NCI-H345 (cell line): ENCODE measurements at regions not wholly inside any gene's neighbourhood (a gene's known extent, or its start where the extent isn't known, plus 50 kb on each side); places are given as distances from the start of the nearest gene placed in this dataset.

ENCODE experiments used
- DNase-seq: peaks from one replicate; lab custom pipeline; 2025; lab: John Stamatoyannopoulos, UW

- no peak for DNase-seq
These were observed 199.5 kb downstream of the NXNL2 start for GRCh38 chr9:88734527-88734926.

DNA sequence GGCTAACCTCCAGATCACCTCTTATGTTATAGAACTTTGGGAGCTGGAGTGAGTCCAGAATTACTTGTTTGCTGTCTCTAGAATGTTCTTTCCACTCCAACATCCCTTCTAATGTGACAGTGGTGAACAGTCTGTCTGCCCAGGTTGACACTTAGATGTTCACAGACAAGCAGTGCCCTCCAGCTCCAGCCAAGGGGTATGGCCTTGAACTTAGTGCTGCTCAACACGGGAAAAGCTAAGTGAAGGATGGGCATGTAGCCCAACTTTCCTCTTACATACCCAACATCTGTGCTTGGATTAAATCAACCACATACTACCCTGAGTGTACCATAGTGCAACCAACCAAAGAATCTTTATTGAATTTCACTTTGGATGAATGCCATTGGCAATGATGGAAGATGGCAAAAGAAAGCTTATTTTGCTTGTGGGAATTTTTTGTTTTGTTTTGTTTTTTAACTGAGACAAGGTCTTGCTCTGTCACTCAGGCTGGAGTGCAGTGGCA, 201.2 kb downstream of the NXNL2 start:
- DNase-seq = no peak

GRCh38 chr9:88737031-88737430, 202.1 kb downstream of the NXNL2 start:
- no peak for DNase-seq

DNA sequence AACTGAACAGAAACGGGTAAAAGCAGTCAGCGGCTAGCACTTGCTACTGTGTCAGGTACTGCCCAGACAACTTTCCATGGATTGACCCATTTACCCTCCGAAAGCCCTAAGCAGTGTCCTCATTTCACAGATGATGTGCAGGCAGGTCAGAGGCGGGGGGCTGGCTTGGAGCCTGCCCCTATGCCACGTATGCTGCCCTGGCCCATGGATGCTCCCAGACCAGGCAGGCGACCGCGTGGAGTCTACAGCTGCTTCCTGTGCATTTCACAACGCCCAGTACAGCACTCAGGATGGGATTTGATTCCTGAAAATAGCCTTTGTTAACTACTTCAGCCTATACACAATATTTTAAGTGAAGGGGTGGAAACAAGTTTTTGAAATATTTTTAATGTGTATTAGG, 202.9 kb downstream of the NXNL2 start:
- DNase-seq = no peak

DNA sequence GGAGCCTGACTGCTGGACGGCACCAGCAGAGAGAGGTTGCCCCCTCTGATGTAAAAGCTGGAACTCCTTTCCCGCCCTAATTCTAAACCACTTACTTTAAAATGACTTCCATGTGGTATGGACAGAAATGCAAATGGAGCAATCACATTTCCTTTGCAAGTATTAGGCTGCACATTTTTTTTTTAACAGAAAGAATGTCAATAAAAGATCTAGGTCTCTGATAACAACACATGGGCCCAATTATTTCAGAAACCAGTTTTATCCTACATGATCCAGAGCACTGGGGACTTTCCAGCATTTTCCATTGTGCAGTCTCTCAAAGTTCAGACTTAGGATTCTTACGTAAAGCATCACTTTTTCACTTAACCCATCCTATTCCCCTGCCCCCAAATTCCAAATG, 203.7 kb downstream of the NXNL2 start:
- no peak for DNase-seq

GRCh38 chr9:88739373-88739772, 204.4 kb downstream of the NXNL2 start:
- no peak for DNase-seq

- DNase-seq = no peak
These were observed 205.9 kb downstream of the NXNL2 start for GRCh38 chr9:88740844-88741243.

- no peak for DNase-seq
These were observed 206.4 kb downstream of the NXNL2 start for GRCh38 chr9:88741335-88741734.

GRCh38 chr9:88742483-88742882, 207.5 kb downstream of the NXNL2 start:
- DNase-seq = no peak

DNA sequence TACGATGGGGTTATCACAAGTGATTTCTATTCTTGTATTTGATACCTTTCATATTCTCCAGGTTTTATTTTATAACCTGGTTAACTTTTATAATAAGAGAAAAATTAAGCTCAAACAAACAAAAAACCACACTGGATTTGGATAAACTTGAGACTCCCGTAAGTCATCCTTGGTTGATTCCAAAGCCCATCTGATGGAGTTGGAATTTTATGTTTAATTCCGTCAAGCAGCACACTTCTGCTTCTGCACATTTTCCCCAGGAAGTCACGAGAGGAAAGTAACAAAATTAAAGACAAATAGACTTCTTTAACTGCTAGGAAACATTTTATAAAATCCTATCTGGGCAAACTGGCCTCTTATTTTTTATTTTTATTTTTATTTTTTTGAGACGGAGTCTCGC, 207.9 kb downstream of the NXNL2 start:
- no peak for DNase-seq

GRCh38 chr9:88745276-88746001, 210.5 kb downstream of the NXNL2 start:
- no peak for DNase-seq

- no peak for DNase-seq
These were observed 211.2 kb downstream of the NXNL2 start for GRCh38 chr9:88746029-88746742.

DNA sequence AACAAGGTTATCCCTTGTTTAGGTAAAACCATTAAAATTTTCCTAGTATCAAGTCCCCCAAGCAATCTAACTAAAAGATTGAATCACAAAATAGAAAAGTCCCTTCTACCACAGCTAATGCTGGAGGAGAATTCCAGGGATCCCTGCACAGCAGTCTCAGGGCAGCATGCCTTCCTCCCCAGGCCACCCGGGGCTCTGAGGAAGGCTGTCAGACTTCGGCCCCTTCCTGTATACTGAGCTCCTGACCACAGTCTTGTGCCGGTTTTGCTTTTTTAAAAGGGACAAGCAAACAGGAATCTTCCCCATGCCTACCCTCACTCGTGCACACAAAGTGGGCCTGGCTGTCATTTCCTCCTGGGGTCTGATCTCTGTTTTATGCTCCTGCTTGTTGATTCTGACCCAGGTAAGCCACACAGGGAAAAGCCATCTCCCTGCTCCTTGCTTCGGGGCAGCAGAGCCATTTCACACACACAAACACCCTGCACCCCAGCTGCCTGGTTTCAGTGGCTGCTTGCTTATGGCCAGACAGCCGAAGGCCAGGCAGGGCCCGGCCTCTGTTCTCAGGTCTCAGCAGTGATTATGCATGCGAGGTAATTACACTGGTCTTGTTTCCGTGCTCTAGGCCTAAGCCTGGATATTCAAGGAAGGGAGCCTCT, 211.9 kb downstream of the NXNL2 start:
- DNase-seq = no peak

GRCh38 chr9:88747768-88748167, 212.8 kb downstream of the NXNL2 start:
- no peak for DNase-seq

GRCh38 chr9:88748566-88749261, 213.7 kb downstream of the NXNL2 start:
- no peak for DNase-seq

GRCh38 chr9:88749420-88749819, 214.4 kb downstream of the NXNL2 start:
- no peak for DNase-seq

- DNase-seq = no peak
These were observed 215.9 kb downstream of the NXNL2 start for GRCh38 chr9:88750832-88751360.

DNA sequence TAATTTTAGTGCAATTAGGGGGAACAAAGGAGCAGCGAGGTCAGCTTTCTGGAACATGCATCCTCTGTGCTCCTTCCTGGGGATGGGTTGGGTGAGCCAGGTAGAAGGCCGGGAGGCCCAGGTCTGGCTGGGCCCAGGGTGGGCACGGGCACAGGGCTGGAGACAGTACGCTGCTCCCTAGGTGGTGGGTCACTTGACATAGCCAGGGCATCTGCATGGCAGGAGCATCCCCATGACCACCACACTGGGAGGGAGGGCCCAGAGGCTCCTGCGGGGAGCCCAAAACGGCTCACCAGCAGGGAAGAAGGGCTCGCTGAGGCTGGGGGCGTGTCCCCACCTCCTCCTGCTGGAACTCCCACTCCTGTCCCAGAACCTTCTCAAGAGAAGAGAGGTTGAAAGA, 216.8 kb downstream of the NXNL2 start:
- no peak for DNase-seq

GRCh38 chr9:88753691-88754367, 218.9 kb downstream of the NXNL2 start:
- DNase-seq = no peak

GRCh38 chr9:88754452-88754851, 219.5 kb downstream of the NXNL2 start:
- DNase-seq = no peak

DNA sequence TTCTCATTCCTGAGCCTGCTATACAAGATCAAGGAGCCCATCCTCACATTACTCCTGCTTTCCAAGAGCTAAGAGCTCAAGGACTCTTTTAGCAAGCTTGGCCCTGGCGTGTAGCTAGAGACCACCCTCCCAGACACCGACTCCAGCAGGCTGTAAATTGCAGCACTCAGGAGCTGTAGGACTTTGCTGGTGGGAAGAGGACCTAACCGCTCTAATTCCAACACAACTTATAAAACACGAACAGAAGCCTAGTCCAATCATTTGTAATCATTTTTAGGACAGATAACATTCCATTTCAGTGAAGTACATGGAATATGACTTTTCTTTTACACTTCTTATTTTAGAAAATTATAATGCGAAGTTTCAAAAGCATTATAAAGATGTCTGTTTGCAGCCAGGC, 219.9 kb downstream of the NXNL2 start:
- DNase-seq = no peak
